ENCODE measurements at regions not wholly inside any gene's neighbourhood (a gene's known extent, or its start where the extent isn't known, plus 50 kb on each side); places are given as distances from the start of the nearest gene placed in this dataset.

DNA sequence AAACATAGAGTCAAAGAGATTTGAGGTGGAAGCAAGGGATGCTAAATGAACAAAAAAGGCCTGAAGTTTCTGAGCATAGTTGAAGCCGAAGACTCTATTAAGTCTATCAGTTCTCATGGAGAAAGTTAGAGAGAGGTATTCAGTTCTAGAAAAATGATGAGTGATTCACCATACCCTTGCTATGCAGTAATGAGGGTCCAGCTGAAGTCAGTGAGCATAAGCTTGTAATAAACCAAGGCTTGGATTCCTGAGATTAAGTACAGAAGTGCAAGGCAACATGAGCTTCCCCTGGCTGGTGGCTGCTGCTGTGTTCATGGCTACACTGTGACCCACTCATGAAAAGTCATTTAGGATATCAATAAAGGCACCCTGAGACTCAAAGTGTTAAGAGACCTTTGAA, 129.7 kb upstream of the MTAP start:
- DNase-seq: no peak

DNA sequence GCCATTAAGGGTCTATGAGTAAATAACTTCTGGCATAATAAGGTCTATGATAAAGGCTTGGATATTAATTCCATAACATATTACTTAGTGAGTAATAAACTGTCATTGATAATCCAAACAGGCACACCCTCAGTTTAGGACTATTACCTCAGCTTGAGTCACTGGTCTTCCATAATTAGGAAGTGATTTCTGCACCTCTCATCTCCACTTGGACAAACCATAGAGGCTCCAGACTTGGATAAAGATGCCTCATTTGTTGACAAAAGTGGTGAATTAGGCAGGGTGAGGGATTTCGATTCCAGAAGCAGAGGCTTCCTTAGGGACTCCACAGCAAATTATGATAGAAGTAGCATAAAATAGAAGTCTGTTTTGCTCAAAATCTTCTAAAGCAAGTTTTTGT, 127.5 kb upstream of the MTAP start:
- DNase-seq: no peak

DNA sequence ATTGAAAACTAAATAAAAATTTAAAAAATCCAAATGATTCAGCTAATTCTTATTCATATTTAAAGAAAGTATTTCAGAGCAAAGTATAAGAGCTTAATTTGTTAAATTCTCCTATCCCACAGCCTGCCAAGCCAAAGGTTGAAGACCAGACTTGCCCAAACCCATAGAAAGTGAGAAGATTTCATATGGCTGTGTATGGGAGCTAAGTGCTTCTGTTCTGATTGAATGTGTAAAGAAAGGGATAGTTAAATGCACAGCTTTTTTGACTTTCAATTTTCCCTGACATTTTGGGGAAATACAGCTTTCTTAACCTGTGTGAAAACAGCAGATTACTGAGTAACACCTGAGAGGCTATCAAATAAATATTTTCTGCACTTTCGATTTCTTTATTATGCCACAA, 125.0 kb upstream of the MTAP start:
- no peak for DNase-seq

DNA sequence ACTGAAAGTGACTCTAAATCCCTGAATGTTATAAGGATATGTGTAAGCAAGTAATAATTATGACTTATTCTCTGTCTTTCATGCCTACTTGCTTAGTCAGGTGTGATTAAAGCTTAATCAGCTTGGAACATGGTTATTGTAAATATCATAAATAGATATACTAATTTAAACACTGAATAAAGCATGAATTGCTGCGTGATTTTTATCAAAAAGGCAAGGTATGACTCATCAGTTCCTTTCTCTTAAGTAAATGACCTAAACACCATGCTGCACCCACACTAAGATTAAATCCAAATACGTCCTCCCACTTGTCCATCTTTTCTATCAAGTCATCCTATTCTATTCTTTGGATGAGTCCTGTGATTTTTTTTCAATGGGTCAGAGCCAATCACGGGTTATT, 124.6 kb upstream of the MTAP start:
- no peak for DNase-seq

DNA sequence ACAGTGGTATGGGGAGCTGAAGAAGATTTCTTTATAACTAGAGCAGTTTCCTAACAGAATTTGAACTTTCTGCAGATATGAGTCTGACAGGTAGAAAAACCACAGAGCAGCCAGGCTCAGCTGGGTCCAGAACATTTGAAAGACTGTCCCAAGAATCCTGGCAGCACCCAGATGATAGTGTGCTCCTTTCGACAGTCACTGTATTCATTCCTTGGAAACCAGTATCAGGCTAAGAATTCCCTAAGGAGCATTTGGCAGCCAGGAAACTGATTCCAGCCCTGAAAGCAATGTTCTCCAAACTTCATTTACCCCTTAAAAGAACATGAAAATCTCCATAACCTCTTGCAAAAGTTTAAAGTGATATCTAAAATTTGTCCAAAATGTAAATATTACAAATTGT, 123.0 kb upstream of the MTAP start:
- no peak for DNase-seq

DNA sequence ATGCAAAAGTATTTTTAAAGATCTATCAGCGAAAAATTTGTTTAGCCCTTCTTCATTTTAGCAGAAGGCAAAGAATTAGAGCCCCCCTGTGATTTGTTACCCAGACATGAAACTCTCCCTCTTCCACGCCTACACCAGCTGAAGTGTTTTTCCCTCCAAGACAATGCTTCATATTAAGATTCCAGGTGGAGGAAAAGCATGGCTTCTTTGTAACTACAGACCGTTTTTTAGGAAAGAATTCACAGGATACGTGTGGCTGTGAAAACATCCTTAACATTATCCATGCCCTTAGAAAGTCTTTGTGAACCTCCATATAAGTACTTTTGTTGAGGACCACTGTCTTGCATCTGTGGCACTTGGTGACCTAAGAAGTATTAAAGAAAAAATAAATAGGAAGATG, 121.8 kb upstream of the MTAP start:
- DNase-seq: no peak

DNA sequence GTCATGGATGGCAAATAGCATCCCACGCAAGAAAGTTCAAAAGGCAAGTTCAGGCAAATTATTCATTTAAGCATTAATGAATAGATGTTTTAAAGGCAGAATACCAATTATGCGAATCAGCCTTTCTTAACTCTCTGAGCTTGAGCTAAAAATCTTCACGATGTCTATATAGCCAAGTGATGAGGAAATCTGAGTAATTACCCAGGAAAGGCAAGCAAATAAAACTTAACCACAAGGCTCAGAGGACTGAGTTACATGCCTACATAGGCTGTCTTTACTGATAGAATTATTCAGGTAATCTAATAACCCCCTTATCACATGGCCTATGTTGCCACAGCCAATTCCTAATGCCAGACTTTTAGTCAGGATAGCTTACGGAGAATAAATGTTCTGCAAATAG, 120.8 kb upstream of the MTAP start:
- DNase-seq: no peak

DNA sequence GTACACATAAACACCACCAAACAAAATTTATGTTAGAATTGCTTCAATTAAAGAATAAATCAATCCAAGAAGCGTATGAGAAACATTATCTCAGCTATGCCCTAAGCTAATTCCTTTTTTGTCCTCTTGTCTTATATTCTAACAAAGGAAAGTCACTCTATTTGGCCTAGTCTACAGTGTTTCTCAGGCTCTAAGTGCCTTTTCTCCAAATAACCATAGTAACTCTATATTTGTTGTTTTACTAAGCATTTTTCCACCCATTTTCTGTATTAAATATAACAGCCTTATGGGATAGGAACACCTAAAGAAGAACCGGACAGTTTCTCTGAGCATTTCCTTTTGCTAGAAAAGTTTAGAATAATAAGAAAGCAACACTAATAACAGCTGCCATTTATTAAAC, 120.1 kb upstream of the MTAP start:
- DNase-seq: no peak

DNA sequence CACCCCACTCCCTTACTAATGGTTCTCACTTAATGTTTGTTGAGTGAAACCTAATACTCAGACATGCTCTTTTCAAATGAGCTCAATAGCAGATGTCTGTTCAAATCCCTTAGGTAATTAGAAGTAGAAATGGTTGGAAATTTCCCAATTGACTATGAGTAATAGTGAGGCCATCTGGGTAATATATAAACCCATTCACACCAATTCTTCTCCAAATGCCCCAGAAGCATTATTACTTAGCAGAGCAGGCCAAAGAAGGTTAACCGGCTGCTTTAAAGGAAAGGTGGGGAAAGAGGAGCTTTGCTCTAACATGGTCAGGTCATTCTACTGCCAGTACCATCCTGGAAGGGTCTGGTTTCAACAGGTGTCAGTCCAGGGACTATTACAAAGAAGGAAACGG, 119.5 kb upstream of the MTAP start:
- no peak for DNase-seq

DNA sequence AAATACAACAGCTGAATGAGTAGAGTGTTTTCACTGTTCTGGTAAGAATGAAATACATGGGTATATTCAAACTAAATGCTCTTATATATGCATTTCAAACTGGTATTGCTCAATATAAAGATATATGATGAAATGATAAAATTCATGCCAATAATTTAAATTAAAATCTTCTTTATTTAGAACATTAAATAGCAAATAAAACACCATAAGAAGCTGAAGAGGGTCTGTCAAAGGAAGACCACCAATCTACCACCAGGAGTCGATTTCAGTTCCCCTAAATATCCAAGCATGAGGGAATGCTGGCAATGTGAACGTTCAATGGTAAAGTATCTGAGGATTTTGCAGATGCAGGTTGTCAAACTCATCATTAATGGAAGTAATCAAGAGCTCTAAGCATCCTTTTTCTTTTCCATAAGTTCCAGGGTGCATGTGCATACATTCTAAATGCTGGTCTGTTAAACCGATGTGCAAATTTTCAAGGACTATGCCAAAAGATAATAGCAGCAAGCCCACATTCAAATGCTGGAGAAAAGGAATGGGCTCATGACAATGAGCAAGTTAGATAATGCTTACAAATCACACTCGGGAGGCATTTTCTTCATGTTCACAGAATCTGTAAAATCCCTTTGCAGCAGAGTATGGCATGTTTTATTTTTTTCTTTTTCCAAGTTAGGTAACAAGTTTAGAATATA, 118.8 kb upstream of the MTAP start:
- no peak for DNase-seq

DNA sequence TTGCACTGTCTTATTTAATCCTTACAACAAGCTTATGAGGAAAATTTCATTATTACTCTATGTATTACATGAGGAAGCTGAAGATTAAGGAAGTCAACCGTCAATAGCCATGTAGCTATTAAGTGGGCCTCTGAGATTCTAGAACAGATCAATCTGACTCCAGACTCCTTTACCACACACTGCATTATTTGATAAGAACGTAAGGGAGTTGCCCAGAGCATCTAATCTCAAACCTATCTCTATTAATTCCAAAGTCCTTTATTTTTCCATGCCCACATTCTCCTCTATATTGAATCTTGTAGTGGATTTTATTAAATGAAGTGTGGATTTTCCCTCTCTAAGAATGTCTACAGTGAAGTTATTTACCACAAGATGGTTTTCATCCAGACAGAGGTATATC, 118.2 kb upstream of the MTAP start:
- no peak for DNase-seq

DNA sequence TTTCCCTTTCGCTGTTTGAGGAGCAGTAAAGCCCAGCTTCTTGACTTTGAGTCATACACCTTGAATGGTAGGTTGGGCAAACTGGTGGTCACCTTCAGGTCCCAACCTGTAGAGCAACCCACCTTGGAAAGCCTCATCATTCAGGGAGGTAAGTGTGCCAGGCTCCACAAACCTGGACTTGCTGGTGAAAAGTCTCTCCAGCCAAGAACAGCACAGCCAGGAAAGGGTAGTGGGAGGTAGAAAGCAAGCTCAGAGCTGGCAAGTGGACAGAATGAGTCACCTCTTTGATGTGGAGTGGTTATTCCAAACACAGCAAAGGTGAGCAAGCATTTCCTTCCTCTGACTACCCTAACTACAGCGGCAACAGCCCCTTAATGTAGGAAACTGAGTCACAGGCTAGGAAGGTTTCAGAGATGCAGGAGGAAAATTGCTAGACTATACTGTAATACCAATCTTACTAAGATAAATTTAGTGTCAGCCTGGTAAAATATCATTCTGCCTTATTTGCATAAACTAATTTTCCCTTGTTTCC, 117.5 kb upstream of the MTAP start:
- DNase-seq: peak; percentile 81

DNA sequence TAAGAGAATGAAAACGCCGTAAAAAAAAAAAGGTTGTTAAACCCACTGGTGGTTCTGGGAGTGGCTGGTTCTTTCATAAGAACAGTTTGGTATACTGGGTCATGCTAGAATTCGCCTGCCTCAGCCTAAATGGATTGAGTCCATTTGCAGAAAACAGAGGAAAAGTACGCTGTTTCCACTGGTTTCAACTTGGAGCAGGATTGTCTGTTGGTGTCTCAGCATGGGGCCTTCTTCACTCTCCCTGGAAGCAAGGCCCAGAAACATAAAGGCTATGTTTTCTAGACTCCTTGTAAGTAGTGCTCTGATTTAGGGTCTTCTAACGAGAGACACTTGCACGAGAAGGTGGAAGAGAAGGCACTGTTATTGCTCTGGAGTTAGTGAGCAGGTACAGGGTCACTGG, 116.9 kb upstream of the MTAP start:
- no peak for DNase-seq

DNA sequence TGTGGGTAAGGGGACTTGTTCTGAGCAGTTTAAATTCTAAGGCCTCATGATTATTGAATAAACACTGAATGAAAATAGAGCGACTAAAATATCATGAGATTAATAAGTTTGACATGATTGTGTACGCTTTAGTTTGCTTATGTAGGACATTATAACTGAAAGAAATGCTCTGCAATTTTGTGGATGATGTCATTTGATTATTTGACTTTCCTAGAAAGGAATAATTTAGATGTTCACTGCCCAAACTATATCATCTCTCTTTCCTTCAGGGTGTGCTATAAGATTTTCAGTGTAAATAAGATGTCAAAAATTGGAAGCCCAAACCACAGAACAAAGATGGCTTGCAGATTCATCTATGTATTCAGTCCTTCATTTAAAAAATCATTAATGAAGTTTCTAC, 115.7 kb upstream of the MTAP start:
- no peak for DNase-seq

DNA sequence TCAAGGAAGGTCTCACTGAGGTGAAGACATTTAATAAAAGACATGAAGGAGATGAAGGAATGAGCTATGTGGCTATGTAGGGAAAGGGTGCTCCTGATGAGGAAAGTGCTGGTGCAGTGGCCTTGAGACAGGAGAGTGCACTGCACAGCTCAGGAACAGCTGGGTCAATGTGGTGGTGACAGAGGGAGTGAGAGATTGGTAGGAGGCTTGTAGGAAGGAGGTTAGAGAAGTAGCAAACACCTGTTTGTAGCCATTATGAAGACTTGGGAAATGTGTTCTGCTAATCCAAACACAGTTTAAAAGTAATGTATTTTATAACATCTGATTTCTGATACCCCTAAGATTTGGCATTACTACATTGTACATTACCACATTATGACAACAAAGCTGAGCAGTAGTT, 115.1 kb upstream of the MTAP start:
- no peak for DNase-seq

DNA sequence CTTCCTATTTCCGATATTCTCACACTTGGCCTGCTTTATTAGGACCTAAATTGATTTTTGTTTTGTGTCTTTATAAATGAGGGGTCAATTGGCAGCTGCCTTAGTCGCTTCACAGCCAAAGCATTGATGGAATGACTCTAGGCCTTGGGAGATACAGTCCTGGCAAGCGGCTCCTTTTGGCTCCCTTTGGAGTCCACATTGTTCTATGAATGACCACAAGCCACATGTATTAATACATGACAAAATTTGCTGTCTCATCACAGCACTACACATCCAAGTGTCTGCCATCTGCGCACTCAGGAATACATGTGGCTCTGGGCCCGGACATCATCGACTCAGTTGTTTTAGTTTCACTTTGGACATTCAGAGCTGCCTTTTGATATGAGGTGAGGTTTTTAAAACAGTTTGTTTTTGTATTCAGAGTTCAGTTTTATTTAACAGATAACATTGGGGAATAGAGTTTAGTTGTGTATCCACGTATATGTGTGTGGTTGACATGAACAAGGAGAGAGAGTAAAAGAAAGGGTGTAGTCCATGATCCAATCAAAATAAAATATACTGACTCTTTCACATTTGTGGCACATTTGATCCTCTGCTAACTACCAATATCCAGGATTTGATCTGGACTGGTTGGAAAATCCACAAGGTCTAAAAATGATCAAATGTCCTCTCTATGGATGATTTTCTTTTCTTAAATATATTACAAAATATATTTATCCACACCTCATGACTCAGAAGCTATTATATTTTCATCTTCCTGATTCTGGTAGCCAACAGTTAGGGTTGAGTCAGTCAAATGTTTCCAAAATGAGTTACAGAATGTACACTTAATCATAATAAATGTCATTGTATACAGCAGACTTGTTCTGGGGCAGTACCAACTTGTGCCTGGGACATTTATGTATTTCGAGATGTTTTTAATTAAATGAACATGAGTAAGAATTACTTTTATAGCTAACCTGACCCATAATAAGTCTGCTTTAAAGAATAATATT, 114.0 kb upstream of the MTAP start:
- no peak for DNase-seq

DNA sequence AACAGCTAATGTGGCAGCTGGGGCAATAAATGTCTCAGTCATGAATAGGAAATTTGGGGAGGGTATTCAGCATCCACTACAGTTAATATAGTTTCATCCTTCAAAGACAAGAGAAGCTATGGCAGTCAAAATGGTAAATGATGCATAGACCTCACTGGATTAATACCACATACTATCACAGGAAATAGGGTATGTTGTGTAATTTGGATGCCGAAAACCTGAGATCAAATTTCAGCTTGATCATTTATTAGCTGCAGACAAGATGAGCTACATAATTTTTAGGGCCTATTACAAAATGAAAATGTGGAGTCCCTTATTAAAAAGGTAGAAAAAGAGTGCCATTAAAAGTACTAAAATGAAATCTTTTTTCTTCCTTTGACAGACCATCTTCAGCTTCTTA, 112.6 kb upstream of the MTAP start:
- no peak for DNase-seq

DNA sequence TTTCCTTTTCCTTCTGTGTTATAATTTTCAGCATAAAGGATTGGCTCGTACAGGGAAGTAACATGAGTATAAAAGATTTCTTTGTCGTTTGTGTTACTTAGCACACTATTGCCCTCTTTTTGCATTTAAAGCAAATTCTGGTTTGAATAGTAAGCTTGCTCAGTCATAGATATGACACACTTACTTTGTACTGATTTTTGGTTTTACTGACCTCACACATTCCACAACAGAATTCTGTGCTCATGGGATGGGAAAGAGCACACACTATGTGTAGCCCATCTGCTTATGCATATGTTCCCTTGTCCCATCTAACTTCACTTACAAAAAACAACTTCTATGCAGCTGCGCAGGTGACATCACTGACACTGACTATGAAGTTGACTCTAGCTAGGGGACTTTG, 111.9 kb upstream of the MTAP start:
- DNase-seq: no peak

DNA sequence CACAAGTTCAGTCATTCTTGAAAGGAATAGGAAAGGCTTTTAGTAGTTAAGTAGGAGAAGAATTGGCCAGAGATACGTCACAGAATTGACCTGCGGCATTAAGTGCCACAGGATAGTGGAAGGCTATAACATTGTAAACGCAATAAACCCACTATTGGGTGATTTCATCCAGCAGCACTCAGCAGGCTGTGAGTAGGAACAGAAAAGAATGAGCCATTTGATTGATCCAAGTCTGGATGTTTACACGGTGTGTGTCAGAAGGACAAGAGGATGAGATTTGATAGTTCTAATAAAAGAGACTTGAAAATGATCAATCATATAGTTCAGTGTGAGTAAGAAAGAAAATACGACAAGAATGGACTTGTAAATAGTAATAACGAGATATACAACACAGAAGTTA, 110.0 kb upstream of the MTAP start:
- no peak for DNase-seq

DNA sequence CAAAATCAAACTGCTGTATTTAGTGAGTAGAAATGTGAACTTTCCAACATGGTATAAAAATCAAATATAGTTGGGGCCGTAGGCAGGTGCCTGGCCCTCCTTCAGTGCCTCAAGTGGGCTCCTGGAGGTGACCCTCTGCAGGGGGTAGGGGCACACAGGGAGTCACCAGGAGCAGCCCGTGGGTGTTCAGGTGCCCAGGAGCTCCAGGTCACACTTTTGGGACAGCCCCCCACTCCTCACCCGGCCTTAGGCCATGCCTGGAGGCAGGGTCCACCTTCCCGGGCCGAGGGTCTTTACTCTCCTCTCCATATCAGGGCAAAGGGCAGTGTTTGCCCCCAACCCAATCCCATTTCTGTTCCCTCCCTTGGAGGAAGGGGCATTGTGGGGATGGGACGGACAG, 108.0 kb upstream of the MTAP start:
- no peak for DNase-seq

DNA sequence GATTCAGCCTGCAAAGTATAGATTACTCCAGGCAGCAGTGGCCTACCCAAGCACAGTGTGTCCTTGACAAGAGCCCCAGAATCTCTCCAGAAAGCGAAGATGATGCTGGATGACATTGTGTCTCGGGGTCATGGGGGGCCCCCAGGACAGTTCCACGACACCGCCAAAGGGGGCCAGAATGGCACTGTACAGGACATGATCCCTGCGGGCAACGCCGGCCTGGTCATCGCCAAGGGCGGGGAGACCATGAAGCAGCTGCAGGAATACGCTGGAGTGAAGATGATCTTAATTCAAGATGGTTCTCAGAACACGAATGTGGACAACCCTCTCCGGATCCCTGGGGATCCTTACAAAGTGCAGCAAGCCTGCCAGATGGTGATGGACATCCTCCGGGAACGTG, 107.0 kb upstream of the MTAP start:
- no peak for DNase-seq

DNA sequence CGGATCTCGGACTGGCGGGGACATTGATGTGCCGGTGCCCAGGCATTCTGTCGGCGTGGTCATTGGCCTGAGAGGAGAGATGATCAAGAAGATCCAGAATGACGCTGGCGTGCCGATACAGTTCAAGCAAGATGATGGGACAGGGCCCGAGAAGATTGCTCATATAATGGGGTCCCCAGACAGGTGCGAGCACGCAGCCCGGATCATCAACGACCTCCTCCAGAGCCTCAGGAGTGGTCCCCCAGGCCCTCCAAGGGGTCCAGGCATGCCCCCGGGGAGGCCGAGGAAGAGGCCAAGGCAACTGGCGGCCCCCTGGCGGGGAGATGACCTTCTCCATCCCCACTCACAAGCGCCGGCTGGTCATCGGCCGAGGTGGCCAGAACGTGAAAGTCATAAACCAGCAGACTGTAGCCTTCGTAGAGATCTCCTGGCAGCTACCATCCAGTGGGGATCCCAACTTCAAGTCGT, 106.5 kb upstream of the MTAP start:
- DNase-seq: no peak

DNA sequence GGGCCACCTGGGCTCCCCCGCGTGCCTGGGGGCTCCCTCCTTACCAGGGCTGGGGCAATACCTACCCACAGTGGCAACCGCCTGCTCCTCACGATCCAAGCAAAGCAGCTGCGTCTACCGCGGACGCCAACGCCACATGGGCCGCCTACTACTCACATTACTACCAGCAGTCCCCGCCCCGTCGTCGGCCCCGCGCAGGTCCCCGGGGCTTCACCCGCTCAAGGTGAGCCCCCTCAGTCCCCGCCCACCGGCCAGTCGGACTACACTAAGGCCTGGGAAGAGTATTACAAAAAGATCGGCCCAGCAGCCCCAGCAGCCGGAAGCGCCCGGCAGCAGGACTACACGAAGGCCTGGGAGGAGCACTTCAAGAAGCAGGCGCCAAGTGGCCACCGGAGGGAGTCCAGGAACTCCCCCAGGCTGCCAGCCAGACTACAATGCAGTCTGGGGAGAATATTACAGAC, 106.0 kb upstream of the MTAP start:
- DNase-seq: no peak

DNA sequence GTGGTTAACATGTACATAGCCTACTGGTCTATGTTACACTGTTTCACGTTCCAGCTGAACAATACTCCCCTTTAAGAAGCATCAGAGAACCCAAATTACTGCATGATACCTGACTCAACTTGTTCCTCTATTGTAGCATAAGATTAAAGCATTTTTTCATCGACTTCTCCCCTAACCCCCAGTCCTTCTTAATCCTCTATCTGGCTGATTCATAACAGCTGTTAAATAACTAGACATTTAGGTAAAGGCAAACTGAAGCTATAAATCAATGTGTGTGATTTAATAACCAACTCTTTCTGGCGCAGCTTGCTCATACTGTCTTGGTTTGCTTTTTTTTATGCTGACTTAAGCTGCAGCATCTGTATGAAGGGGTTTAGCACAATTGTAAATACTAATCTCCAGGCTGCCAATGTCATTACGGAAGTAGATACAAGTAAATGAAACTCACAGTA, 94.2 kb upstream of the MTAP start:
- DNase-seq: no peak

Measured in activated CD8-positive, alpha-beta memory T cell treated with anti-CD3 and anti-CD28 coated beads for 24 hours (primary cell).